Activated CD4-positive, alpha-beta T cell treated with anti-CD3 and anti-CD28 coated beads, Interleukin-2, Interleukin-4, amounts not matched to agents 100 ng/mL and 50 ng/mL, durations not matched to agents 16 hours and 8 hours (primary cell): ENCODE measurements at regions not wholly inside any gene's neighbourhood (a gene's known extent, or its start where the extent isn't known, plus 50 kb on each side); places are given as distances from the start of the nearest gene placed in this dataset.

Source experiments
- DNase-seq: peaks from one replicate; pipeline ENCODE4 v3.0.0-alpha.2; 2020; ENCODE audit warnings: low spot score

DNA sequence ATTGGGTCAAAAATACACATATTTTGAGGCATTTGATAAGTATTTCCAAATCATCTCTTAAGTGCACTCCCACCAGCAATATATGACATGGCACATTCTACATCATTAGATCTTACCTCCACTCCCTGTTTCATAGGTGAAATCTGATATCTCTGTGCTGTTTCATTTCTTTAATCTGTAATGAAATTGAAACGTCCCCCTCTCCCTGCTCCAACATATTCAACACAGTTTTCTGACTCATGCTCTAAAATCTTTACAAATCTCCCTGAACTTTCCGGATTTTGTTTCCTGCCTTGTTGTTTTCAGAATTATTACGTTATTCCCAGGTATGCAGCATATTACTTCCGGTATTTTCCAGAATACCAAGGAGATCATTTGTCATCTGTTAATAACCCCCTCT lies 66.1 kb upstream of the AKT3 start:
- no peak for DNase-seq

DNA sequence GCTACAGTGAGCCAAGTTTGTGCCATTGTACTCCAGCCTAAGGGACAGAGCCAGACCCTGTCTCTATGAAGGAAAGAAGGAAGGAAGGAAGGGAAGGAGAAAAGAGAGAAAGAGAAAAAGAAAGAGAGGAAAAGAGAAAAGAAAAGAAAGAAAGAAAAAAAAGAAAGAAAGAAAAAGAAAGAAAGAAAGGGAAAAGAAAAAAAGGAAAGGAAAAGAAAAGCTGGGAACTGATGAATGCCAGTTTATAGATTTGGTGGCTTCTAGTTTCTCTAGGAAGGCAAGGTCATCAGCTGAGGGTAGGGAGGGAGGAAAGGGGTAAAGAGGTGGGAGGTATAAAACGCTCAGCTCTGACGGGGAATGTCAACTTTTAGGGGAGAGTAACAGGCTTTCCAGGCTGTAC lies 62.3 kb upstream of the AKT3 start:
- DNase-seq = no peak

DNA sequence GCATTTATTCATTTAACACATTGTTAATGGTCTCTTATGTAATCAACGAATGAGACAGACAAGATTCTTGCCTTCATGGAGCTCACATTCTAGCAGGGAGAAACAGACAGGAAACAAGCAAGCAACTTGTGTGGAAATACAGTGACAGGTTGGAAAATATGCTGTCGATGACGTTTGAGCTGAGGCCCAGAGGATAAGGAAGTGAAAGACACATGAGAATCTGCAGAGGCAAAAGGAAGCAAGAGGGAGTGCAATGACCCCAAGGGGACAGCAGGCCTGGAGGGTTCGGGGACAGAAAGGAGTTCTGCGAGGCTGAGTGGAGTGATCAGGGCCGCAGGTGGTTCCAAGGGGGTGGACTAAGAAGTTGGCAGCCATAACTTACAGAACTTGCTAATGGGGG lies 60.6 kb upstream of the AKT3 start:
- no peak for DNase-seq

DNA sequence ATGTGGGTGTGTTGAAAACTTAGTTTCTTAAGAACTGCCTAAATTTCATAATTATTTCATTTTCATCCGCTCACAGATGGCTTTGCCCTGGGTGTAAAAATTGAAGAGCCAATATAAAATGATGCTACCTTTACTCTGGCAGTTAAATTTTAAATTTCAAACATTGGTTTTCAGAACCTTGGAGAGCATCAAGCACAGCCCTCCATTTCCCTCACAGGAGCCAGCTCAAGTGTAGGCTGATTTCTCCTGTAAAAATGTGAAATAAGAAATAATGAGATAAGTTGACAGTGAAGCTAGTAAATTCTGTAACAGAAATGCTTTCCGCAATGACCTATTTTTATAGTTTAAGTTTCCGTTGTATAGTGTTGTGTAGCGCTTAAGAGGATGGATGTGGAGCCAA lies 53.9 kb upstream of the AKT3 start:
- no peak for DNase-seq

DNA sequence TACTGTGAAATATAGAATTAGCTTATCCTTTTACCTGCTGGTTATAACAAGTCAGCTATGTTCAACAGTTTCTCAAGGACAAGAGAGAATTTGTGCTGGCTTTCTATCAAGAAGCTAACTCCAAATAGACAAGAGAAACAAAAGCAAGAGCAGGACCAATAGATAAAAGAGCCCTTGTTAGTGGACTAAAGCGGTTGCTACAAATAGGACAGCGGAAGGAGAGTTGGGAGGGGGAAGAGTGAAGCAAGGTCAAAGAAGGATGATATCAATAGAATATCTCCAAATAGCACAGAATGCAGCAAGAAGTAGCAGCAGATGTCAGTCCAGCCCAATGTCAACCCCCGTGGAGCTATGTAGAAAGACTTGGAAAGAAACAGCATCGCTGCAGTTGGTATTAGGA lies 53.0 kb upstream of the AKT3 start:
- DNase-seq = no peak

DNA sequence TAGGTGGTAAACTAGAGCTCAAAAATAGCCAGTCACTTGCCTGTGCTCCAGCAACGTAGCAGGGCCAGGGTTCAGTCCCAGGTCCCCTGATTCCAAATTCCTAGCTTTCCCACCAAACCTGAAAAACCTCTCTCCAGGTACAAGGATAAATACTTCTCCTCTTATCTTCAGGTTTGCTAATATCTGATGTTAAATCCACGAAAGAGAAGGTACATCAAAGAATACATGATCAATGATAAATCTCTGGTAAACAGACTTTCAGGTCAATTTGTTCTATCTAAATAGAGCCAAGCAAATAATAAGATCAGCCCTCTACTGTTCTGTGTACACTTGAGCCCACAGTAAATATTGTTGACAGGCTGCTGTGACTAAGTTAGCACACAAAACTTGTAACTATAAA lies 52.1 kb upstream of the AKT3 start:
- no peak for DNase-seq
